ENCODE measurements at regions not wholly inside any gene's neighbourhood (a gene's known extent, or its start where the extent isn't known, plus 50 kb on each side); places are given as distances from the start of the nearest gene placed in this dataset.

- ChIA-PET CTCF (no interaction called here), POLR2A (no interaction called here)
- H3K27me3 Mint-ChIP-seq: peaks cover 7% of the 10 kb centered on the region
- TF ChIP-seq CTCF (IDR thresholded peaks at IDR 0.05): no peak
- no peak overlapping the region for H3K4me3 Mint-ChIP-seq
- no peaks in the 10 kb centered on the region for H3K36me3 Mint-ChIP-seq (ENCODE audit: low read depth)
- no peaks in the 10 kb centered on the region for H3K9me3 Mint-ChIP-seq
- DNase-seq (no peak), ATAC-seq (ENCODE audit: low read depth) (no peak)
- intact Hi-C loops (cut with micrococcal nuclease): no loop called here
- no peaks in the 10 kb centered on the region for H3K4me1 Mint-ChIP-seq
- no peak overlapping the region for H3K27ac Mint-ChIP-seq
Measured at GRCh38 chr12:75765170-75766059, 254.0 kb upstream of the KRR1 start.

- peaks cover 7% of the 10 kb centered on the region for H3K27me3 Mint-ChIP-seq
- POLR2A ChIA-PET: no interaction called here
- no peaks in the 10 kb centered on the region for H3K9me3 Mint-ChIP-seq
- no peak overlapping the region for H3K4me3 Mint-ChIP-seq
- DNase-seq (no peak), ATAC-seq (ENCODE audit: low read depth) (no peak)
- intact Hi-C loops (cut with micrococcal nuclease): no loop called here
- no peaks in the 10 kb centered on the region for H3K4me1 Mint-ChIP-seq
- H3K27ac Mint-ChIP-seq: no peak overlapping the region
- TF ChIP-seq CTCF (IDR thresholded peaks at IDR 0.05): no peak
- H3K36me3 Mint-ChIP-seq (ENCODE audit: low read depth): no peaks in the 10 kb centered on the region
- CTCF ChIA-PET: no interaction called here
Measured at GRCh38 chr12:75764091-75764841, 252.9 kb upstream of the KRR1 start.

GRCh38 chr12:75760573-75761294 lies 249.3 kb upstream of the KRR1 start:
- H3K9me3 Mint-ChIP-seq: no peaks in the 10 kb centered on the region
- H3K4me3 Mint-ChIP-seq: no peak overlapping the region
- no peak overlapping the region for H3K27ac Mint-ChIP-seq
- H3K4me1 Mint-ChIP-seq: no peaks in the 10 kb centered on the region
- ATAC-seq (ENCODE audit: low read depth) (no peak), DNase-seq (no peak)
- intact Hi-C loops (cut with micrococcal nuclease): no loop called here
- CTCF ChIA-PET: no interaction called here
- TF ChIP-seq CTCF (IDR thresholded peaks at IDR 0.05): no peak
- POLR2A ChIA-PET: no interaction called here
- H3K36me3 Mint-ChIP-seq (ENCODE audit: low read depth): no peaks in the 10 kb centered on the region
- peaks cover 2% of the 10 kb centered on the region for H3K27me3 Mint-ChIP-seq

- Mint-ChIP-seq H3K4me3 (no peak overlapping the region), H3K4me1 (no peaks in the 10 kb centered on the region), H3K36me3 (ENCODE audit: low read depth) (no peaks in the 10 kb centered on the region), H3K27ac (no peak overlapping the region), H3K27me3 (peaks cover 2% of the 10 kb centered on the region), H3K9me3 (no peaks in the 10 kb centered on the region)
- POLR2A ChIA-PET: no interaction called here
- ATAC-seq (ENCODE audit: low read depth) (no peak), DNase-seq (no peak)
- intact Hi-C loops (cut with micrococcal nuclease): no loop called here
- no peak for TF ChIP-seq CTCF (IDR thresholded peaks at IDR 0.05)
- CTCF ChIA-PET: no interaction called here
Measured at GRCh38 chr12:75759842-75760572, 248.6 kb upstream of the KRR1 start.
